DND-41 (cell line): ENCODE measurements at regions not wholly inside any gene's neighbourhood (a gene's known extent, or its start where the extent isn't known, plus 50 kb on each side); places are given as distances from the start of the nearest gene placed in this dataset.
A peak's percentile ranks its signal among the peaks of the same experiment; 100 is the strongest.

Experiments
- ATAC-seq: fragments of 200-7000 bp; cut with Tn5 transposase; 3 replicates; pipeline ENCODE4 v1.9.1; 2021; ENCODE audit warnings: low read depth; ENCODE audit not compliant: insufficient read depth
- DNase-seq: peaks from one replicate; pipeline ENCODE4 v3.0.0-alpha.2; 2020
- H2AFZ ChIP-seq: 2 replicates; pipeline ENCODE4 v1.6.0; 2012; ENCODE audit warnings: low read depth, low read length
- H3K27ac ChIP-seq: 2 replicates; pipeline ENCODE4 v1.5.1; 2012; ENCODE audit warnings: low read length, inconsistent platforms
- H3K27me3 ChIP-seq: fragments of 200-600 bp; sonication (generic); 2 replicates; pipeline ENCODE4 v1.6.0; 2012; ENCODE audit warnings: low read length, mild to moderate bottlenecking, inconsistent platforms; ENCODE audit not compliant: insufficient read depth, poor library complexity
- H3K36me3 ChIP-seq: 2 replicates; pipeline ENCODE4 v1.5.1; 2012; ENCODE audit warnings: low read length, inconsistent platforms; ENCODE audit not compliant: insufficient read depth
- H3K4me1 ChIP-seq: 2 replicates; pipeline ENCODE4 v1.5.1; 2012; ENCODE audit warnings: mild to moderate bottlenecking, low read length; ENCODE audit not compliant: insufficient read depth
- H3K4me2 ChIP-seq: 2 replicates; pipeline ENCODE4 v1.6.0; 2012; ENCODE audit warnings: mild to moderate bottlenecking, moderate library complexity, low read length, inconsistent platforms; ENCODE audit not compliant: insufficient read depth
- H3K4me3 ChIP-seq, 2 experiments: fragments of 200-600 bp in 1 of 2; shearing (Covaris generic) in 1 of 2; 2 replicates each; pipeline ENCODE4 v1.5.1; 2012 to 2016; ENCODE audit warnings: inconsistent platforms in 2 of 2, low read length in 2 of 2, mild to moderate bottlenecking in 2 of 2, low read depth in 1 of 2, moderate library complexity in 1 of 2
- H3K79me2 ChIP-seq: 2 replicates; pipeline ENCODE4 v1.6.0; 2012; ENCODE audit warnings: low read length, inconsistent platforms; ENCODE audit not compliant: insufficient read depth
- H3K9ac ChIP-seq: 2 replicates; pipeline ENCODE4 v1.6.0; 2012; ENCODE audit warnings: low read depth, mild to moderate bottlenecking, inconsistent platforms, low read length, moderate library complexity
- H3K9me3 ChIP-seq: 2 replicates; pipeline ENCODE4 v1.5.1; 2012; ENCODE audit warnings: low read length, moderate library complexity, mild to moderate bottlenecking, inconsistent platforms; ENCODE audit not compliant: insufficient read depth, severe bottlenecking
- H4K20me1 ChIP-seq: 2 replicates; pipeline ENCODE4 v1.6.0; 2012; ENCODE audit warnings: low read length; ENCODE audit not compliant: insufficient read depth
- CTCF ChIP-seq: IDR thresholded peaks from 2 replicates; pipeline ENCODE4 v1.5.1; 2012; ENCODE audit warnings: borderline replicate concordance, low read length, moderate library complexity, mild to moderate bottlenecking; ENCODE audit not compliant: poor library complexity, severe bottlenecking; ENCODE audit errors: extremely low read depth
- EZH2 ChIP-seq: IDR thresholded peaks from 3 replicates; pipeline ENCODE4 v1.6.1; 2012; ENCODE audit warnings: borderline replicate concordance, low read depth, mild to moderate bottlenecking, moderate library complexity, low read length, inconsistent platforms; ENCODE audit not compliant: severe bottlenecking

GRCh38 chr3:194224471-194225417 lies 88.8 kb downstream of the HES1 start:
- Histone ChIP-seq H4K20me1 (no peaks in the 10 kb centered on the region), H3K27me3 (no peaks in the 10 kb centered on the region), H3K4me1 (peaks cover 31% of the 10 kb centered on the region), H3K36me3 (no peaks in the 10 kb centered on the region), H3K79me2 (no peaks in the 10 kb centered on the region), H2AFZ (peak overlapping the region; percentile 35; the same call in 1 of the 2 replicates), H3K4me2 (peak overlapping the region; percentile 12; the same call in 1 of the 2 replicates), H3K4me3 (no peak overlapping the region), H3K9me3 (no peaks in the 10 kb centered on the region), H3K9ac (no peak overlapping the region), H3K27ac (peak overlapping the region; percentile 65)
- ATAC-seq, result peak; percentile 77
- TF ChIP-seq CTCF (no peak), EZH2 (no peak)
- peak; percentile 55 for DNase-seq

DNA sequence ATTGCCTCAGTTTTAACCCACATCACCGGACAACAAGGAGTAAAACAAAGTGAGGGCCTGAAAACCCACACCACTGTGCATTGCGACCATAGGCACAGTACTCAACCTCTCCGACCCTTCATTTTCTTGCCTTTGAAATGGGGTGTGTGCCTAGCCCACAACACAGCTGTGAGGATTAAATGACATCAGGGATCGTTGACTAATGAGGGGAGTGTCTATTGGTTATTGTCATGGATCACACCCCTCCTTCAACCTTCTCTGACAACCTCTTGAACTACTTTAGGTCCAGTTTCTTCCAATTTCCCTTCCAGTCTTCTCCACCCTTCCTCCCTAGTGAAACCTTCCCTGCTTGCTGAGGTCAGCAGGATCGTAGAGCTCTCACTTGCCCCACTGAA lies 89.5 kb downstream of the HES1 start:
- Histone ChIP-seq H3K9ac (no peak overlapping the region), H3K36me3 (no peaks in the 10 kb centered on the region), H3K4me1 (peaks cover 31% of the 10 kb centered on the region), H3K4me3 (no peak overlapping the region), H3K4me2 (peak overlapping the region; percentile 12; the same call in 1 of the 2 replicates), H3K9me3 (no peaks in the 10 kb centered on the region), H2AFZ (0 out of 2 replicates have a peak overlapping the region, but pooled peaks have one; percentile 35), H3K79me2 (no peaks in the 10 kb centered on the region), H4K20me1 (no peaks in the 10 kb centered on the region), H3K27me3 (no peaks in the 10 kb centered on the region), H3K27ac (peak overlapping the region; percentile 65)
- DNase-seq, result no peak
- ATAC-seq, result peak; percentile 8; the same call in 1 of the 3 replicates
- TF ChIP-seq CTCF (no peak), EZH2 (no peak)

DNA sequence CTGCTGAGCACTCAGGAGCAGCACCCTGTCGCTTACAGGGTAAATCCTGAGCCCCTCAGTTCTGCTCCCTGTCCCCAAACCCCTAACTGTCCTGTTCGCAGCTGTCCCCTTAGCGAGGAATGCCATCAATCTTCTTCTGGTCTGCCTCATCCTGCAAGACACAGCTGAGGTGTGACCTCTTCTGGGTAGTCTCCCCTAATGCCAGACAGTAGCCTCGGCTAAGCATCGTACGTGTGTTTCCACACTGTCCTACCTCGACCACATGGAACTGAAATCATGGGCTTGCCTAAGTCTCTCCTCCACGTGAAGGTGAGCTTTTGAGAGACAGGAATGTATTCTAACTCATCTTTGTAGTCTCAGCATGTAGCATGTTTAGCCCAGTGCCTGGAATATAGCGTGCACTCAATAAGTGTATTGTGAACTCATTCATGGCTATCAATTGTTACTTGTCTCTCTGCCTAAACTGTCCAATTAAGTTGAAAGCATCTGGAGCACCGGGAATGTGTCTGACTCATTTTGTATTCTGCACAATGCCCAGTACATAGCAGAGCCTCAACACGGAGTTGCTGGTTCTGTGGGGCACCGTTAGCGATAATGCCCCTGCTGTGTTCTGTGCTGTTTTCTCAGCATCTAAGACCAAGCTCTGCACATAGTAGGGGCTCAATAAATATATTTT lies 90.2 kb downstream of the HES1 start:
- Histone ChIP-seq H3K27ac (no peak overlapping the region), H3K9me3 (no peaks in the 10 kb centered on the region), H3K4me3 (no peak overlapping the region), H2AFZ (no peak overlapping the region), H3K9ac (no peak overlapping the region), H3K27me3 (no peaks in the 10 kb centered on the region), H3K79me2 (no peaks in the 10 kb centered on the region), H4K20me1 (no peaks in the 10 kb centered on the region), H3K36me3 (no peaks in the 10 kb centered on the region), H3K4me2 (no peak overlapping the region), H3K4me1 (peaks cover 31% of the 10 kb centered on the region)
- DNase-seq (no peak), ATAC-seq (no peak)
- no peak for TF ChIP-seq EZH2
- TF ChIP-seq CTCF, result no peak
